GM23338 (cell line): ENCODE measurements at regions not wholly inside any gene's neighbourhood (a gene's known extent, or its start where the extent isn't known, plus 50 kb on each side); places are given as distances from the start of the nearest gene placed in this dataset.

ENCODE experiments used
- CTCF ChIP-seq, 2 experiments: fragments of 200-600 bp in 1 of 2; sonication (generic) in 1 of 2; conservative IDR thresholded peaks; 2 replicates each; pipeline versions ENCODE4 v1.5.1 to v1.6.1; 2016 to 2017; ENCODE audit warnings: antibody characterized with exemption in 2 of 2, low read depth in 2 of 2, mild to moderate bottlenecking in 2 of 2, moderate library complexity in 1 of 2
- EZH2 ChIP-seq: fragments of 200-600 bp; sonication (generic); IDR thresholded peaks from one replicate; pipeline ENCODE4 v1.8.0; 2017; ENCODE audit warnings: antibody characterized with exemption, mild to moderate bottlenecking, low read depth; ENCODE audit not compliant: unreplicated experiment
- NANOG ChIP-seq: IDR thresholded peaks from 2 replicates; pipeline ENCODE4 v1.6.1; 2016; ENCODE audit warnings: antibody characterized with exemption, borderline replicate concordance
- ZNF114 ChIP-seq: fragments of 250-450 bp; sonication (Bioruptor Pico); IDR thresholded peaks from 2 replicates; pipeline ENCODE4 v1.5.0; 2020; ENCODE audit warnings: mild to moderate bottlenecking, moderate library complexity

DNA sequence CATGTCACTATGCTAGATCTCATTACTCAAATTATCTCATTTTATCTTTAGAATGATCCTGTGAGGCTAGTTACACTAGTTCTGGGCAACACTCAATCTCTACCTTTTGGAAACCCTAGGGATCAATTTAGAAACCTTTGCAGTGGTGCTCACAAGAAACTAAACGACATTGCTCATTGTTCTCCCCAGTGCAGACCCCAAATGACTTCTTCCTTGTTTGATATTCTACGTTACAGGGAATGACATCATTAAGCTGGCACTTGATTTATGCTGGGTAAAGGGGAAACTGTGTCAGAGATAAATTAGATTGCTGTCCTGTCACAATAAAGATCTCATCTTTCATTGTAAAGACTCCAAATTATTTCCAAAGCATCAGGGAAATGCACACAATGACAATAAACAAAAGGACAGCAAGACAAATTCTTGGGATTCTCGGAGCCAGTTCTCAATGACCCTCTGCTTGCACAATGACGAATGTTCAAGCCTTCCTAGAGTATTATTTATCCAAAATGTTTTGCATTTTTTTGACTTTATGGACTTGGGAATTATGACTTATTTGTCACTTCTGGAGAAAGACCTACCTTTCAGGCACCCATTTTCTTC is 1121.8 kb upstream of the TENM4 start:
- TF ChIP-seq CTCF (conservative IDR thresholded peaks at IDR 0.05; ENCODE audit: low read depth in 2 of 2): no peak
- TF ChIP-seq ZNF114 (CRISPR knock-in tag): no peak
- TF ChIP-seq EZH2: no peak
- TF ChIP-seq NANOG: no peak
